Superior temporal gyrus (tissue), 1 donor: ENCODE measurements at regions not wholly inside any gene's neighbourhood (a gene's known extent, or its start where the extent isn't known, plus 50 kb on each side); places are given as distances from the start of the nearest gene placed in this dataset.

Experiments used
- DNase-seq: peaks from one replicate; pipeline ENCODE4 v3.0.0-alpha.2; 2016; ENCODE audit errors: extremely low spot score

DNA sequence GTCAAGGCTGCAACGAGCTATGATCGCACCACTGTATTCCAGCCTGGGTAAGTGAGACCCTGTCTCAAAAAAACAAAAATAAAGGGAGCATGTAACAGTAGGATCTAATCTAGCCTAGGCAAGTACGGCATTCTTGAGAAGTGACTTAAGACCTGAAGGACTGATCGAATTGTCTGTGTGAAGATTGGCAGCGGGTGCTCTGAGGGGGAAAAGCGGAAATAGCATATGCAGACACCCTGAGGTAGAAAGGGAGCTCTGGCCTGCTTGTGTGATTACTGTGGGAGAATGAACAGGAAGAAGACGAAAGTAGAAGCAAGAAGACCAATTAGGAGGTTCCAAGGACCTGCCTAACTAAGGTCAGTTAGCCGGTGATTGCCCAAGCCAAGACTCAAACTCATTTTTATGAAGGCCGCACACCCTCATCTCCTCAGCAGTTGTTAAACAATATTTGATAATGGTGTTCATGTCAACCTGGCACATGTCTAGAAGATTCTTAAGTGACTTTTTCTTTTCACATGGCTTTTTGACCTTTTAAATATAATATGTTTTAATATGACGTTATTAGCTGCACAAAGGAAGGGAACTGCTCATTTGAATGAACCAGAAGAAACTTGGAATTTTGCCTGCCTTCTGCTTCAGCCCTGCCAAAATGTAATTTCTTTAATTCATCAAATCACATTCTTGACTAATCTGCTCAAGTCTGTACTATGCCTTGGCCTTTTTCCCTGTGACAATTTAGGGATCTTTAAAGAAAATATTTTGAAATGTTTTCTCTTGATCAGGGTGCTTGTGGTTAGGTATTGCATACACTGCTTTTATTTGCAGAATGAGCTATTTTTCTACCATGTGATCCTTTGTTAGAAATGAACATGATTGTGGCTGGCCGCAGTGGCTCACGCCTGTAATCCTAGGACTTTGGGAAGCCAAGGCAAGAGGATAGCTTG is 289.2 kb upstream of the DMRT1 start:
- DNase-seq = no peak

DNA sequence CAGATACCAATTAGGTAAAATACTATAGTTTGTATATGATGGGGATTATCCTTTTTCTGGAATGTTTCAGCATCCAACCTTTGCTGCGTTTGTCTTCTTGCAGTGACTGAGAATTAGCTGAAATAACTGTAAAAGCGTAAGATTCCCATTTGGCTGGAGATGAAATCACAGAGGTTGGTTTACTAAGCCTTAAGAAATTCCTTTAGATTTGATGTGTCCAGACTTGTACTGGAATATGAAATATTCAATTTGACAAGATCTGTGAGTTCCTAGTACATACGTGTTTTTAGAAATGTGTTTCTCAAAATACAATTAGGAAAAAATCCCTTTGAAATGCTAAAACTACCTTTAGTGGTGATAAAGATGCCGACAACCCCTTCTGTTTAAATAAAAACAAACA is 286.0 kb upstream of the DMRT1 start:
- no peak for DNase-seq

DNA sequence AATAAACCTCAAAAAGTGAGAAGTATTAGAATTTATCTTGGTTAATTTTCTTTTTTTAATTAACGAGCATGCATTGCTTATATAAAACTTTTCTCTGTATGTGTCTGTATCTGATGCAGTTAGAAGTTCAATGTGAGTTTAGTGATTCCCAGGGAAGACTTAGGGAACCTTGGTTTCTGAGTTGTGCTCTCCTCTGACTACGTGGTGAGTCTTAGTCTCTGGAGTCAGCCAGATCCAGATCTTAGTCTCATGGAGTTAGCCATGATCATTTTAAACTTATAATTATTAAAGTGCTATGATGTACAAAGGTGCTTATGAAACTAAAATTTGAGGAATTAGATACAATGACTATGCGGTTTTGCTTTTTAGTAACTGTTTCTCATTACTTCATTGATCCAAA is 285.3 kb upstream of the DMRT1 start:
- DNase-seq = no peak

DNA sequence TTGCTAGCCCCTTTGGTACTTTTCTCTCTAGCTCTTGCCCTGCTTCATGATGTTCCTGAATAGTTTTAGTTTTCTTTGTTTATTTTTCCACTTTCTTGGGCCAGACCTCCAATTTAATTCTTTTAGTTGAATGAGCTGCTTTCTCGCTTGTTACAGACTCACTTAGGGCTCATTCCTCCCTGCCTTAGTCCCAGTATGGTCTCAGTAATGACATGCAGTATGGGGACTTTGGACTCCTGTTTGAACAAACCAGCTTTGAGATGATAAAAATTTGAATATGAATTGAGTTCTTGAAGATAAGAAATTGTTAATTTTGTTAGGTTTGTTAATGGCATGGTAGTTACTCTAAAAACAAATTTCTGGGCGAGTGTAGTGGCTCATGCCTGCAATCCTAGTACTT is 284.8 kb upstream of the DMRT1 start:
- DNase-seq = no peak

DNA sequence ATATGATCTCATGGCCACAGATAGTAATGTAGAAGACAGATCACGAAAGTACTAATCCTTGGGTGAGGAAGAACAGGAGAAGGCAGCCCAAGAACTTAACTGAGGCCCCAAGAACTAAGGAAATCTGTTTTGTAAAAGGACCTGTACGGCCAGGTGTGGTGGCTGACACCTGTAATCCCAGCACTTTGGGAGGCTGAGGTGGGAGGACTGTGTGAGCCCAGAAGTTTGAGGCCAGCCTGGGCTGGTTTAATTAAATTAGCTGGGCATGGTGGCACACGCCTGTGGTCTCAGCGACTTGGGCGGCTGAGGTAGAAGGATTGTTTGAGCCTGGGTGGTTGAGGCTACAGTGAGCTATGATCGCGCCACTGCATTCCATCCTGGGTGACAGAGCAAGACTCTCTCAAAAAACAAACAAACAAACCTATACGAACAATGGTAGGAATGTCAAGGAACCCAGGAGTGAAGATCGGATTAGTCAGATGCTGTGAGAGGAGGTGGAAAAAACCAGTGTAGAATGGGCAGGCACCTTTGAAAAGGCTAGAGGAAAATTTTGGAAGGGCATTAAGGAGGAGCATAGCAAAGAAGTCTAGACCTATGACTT is 283.8 kb upstream of the DMRT1 start:
- DNase-seq = no peak

DNA sequence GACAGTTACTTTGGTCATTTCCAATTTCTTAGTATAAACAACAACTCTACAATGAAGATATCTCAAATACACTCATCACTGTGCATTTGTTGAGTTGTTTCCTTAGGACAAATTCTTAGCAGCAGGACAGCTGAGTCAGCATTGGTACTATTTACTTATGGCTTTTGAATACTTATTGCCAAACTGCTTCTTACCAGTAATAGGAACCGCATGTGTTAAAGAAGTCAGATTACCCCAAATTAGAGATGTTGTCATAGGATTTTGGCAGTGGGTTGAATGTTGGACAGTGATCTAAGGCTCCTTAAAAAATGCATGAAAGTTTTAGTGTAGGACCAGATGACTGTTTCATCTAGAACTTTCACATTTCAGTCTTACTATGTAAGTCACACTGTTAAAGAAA is 280.1 kb upstream of the DMRT1 start:
- no peak for DNase-seq

DNA sequence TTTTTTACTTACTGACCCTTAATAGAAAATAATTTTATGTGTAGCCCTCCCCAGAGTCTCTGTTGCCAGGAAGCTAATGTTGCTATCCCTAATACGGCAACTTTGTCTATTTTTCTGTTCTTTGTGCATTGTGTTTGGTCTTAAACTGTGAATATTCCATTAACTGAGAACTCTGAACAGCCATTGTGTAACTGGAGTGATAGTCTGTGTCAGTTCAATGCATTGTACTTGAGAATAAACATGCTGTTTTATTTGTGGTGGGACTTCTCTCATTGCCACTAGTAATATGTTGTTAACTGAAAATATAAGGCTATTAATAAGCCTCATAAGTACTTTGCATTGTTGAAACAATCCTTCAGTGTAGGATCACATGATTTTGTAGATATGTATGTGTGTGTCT is 278.3 kb upstream of the DMRT1 start:
- DNase-seq = peak; percentile 93

DNA sequence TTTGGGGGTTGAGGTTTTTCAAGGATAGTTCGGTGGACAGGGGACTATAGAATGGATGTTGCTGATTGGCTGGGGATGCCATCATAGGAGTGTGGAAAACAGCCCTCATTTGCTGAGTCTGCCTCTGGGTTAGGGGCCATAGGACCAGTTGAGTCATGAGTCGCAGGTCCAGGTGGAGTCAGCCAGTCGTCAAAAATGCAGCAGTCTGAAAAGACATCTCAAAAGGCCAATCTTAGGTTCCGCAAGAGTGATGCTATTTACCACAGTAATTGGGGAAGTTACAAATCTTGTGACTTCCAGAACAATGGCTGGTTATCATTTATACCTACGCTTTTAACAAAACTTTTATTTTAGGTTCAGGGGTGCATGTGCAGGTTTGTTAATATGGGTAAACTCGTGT is 276.0 kb upstream of the DMRT1 start:
- no peak for DNase-seq

DNA sequence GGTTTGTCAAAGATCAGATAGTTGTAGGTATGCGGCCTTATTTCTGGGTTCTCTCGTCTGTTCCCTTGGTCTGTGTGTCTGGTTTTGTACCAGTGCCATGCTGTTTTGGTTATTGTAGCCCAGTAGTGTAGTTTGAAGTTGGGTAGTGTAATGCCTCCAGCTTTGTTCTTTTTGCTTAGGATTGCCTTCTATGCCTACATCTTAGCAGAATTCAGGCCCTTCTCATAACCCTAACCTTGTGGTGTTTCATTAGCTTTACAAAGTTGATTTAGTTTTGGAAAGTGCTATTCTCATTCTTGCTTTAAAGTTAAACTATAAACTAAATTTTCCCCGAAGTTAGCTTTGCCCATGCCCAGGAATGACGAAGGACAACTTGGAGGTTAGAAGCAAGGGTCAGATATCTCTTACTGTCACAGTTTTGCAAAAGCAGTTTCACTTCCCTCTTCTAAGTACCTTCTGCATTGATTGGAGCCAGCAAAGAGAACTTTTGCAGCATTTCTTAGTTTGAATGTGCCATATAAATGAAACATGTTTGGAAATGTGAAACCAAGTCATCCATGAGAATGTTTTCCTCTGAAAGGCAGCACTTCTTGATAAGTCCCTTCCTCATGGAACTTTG is 274.3 kb upstream of the DMRT1 start:
- DNase-seq = no peak

DNA sequence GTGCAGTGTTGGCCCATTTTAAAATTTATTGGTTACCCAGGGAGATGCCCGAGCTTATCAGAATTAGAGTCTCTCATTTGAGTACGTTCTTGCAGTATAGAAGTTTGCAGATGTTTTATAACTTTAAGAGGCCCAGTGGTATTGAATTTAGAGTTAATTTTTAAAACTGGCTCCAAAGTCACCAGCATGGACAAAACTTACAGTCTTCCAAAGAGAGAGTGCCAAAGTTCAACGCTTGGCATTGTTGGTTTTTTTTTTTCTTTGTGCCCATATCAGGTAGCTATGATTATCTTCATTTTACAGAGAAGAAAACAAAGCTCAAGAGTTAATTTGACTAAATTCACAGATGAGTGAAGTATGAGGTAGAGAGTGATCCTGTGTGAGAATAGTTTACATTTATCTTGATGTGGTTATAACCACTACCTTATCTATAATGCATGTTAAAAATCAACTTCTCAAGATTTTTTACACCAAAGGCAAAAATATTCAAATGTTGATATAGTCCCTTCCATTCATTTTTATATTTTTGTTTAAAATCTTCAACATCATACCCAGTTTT is 273.7 kb upstream of the DMRT1 start:
- DNase-seq = no peak

DNA sequence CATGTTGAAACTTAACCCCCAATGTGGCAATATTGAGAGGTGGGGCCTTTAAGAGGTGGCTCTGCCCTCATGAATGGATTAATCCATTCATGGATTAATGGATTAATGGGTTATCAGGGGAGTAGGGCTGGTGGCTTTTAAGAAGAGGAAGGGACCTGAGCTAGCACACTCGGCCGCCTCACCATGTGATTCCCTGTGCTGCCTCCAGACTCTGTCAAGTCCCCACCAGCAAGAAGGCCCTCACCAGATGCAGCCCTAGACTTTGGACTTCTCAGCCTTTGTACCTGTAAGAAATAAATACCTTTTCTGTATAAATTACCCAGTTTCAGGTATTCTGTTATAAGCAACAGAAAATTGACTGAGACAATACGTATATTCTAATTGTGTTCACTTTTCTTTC is 272.2 kb upstream of the DMRT1 start:
- no peak for DNase-seq

DNA sequence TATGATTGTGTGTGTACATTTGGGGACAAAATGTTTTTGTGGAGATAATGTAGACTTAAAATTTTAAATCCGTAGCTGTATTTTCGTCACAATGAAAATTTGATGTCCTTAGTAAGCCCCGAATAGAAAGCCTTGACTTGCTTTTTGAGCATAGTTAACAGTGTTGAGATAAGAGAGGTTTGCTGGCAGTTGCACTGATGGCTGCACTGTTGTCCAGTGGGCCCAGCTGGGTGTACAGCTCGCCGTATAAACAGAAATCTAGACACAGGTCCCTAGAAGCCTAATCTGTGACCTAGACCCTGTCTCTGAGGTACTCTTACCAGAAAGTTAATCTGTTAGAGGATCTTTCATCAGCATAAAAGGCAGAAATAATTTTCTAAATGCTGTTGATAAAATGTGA is 271.3 kb upstream of the DMRT1 start:
- DNase-seq = no peak

DNA sequence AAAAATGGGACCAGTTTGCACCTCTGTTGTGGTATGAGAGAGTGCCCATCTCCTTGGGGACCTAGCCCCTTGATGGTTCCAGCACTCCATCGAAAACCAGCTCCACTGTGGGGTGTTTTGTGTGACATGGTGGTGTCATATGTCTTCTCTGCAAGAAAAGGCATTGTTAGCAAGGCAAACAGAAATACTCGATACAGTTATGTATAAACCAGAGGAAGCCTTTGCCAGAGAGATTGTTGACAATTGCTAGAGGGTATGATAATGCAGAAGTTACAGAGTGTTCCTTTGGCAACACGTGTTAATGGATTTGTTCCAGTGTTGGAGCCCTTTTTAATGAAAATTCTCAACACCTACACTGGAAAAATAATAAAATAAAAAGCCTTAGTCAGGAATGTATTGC is 270.4 kb upstream of the DMRT1 start:
- peak; percentile 71 for DNase-seq

DNA sequence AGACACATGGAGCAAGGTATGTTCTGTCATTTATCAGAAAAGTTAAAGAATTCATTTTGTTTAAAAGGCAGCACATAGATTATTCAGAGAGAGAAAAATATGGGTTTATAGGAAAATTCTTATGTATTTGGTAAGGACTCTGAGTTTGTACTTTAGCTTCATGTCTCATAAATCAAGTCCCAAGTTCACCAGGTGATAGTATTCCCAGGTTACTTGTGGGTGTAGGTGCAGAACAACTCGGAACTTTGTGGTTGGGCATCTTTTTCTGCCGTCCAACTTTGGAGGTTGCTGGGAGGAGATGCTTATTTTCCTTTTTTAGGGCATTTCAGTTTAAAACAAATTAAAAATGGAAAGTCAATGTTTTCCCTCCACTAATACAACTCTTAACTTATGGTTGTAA is 269.8 kb upstream of the DMRT1 start:
- DNase-seq = no peak

DNA sequence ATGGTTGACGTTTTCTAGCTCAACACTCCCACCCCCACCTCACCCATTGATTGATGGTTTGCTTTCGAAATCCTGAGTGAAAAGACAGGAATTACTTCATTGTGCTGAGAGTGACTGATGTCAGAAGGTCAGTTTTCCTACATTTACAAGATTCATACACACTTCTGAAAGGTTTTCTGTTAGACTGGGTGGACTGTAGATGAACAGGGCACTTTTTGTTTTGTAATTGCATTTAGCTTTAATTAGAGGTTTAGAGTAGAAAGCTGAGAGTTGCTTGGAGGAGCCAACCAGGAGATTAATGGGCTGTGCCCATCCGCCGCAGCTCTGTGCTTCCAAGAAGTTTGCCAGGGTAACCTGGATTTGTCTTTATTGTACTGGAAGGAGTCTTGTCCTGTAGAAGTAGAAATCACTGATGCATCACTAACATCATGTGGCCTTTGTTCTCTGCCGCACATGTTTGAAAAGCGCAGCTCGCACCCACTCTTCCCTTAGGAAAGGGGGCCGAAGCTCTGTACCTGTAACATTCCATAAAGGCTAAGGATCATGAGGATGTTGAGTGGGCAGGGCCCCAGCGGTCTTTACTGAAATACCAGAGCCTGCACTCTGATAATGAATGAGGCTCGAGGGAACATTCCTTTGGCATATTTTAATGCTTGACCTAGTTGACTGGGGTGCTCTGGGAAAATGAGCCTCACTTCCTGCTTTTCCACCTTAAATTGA is 267.6 kb upstream of the DMRT1 start:
- no peak for DNase-seq

DNA sequence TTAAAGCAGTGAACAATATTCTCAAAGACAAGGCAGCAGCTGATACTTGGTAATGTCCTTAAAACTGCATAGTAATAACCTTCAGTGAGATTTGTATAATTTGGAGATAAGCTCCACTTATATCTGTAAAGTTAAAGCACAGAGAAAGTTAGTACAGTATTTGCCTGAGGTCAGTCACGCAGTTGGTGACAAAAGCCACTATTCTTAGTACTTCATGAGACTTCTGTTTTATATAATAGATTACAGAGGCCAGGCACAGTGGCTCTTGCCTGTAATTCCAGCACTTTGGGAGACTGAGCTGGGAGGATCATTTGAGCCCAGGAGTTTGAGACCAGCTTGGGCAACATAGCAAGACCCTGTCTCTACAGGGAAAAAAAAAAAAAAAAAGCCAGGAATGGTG is 266.4 kb upstream of the DMRT1 start:
- DNase-seq = no peak

DNA sequence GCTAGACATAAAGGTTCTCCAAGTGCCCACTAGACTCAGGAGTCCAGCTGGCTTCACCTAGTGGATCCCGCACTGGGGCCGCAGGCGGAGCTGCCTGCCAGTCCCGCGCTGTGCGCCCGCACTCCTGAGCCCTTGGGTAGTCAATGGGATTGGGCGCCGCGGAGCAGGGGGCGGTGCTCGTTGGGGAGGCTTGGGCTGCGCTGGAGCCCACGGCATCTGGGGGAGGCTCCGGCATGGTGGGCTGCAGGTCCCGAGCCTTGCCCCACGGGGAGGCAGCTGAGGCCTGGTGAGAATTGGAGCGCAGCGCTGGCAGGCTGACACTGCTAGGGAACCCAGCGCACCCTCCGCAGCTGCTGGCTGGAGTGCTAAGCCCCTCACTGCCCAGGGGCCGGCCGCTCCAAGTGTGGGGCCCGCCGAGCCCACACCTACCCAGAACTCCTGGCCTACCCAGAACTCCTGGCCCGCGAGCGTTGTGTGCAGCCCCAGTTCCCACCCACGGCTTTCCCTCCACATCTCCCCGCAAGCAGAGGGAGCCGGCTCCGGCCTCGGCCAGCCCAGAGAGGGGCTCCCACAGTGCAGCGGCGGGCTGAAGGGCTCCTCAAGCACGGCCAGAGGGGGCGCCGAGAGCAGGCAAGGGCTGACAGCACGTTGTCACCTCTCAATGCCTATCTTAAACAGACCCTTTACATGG is 260.7 kb upstream of the DMRT1 start:
- DNase-seq = no peak

DNA sequence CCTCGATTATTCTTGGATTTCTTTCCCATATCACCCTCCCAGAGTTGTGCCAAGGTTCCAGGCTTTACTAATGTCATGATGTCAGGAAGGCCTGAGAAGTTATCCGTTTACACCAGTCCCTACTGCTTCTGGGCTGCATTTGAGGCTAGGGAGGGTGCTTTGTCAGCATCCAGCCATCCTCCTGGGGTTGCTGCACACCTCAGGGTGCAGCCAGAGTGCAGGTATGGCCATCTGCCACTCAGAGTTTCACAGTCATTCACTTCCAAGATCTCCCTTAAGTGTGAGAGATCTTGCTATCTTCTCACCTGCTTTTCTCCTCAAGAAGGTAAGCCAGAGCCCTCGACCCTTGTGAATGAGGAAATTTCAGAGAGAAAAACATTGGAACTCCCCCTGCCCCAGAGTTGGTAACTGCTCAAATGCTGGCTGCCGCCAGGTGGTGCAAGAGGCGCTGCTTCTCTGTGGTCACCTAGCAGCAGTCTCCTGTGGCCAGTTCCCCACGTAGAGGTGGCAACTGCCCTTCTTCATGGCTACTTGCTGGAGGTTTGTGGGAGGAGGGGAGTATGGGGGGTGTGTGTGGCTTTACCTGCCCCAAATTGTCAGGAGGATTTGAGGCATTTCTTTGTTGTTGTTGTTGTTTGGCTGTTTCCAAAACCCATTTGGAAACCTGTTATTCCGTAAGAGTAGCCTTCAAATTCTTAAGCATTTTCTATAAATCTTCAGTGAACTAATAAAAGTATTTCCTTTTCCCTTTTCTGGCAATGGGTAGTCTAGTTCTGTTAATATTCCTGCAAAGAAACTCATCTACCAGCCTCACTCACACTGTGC is 259.6 kb upstream of the DMRT1 start:
- DNase-seq = no peak

DNA sequence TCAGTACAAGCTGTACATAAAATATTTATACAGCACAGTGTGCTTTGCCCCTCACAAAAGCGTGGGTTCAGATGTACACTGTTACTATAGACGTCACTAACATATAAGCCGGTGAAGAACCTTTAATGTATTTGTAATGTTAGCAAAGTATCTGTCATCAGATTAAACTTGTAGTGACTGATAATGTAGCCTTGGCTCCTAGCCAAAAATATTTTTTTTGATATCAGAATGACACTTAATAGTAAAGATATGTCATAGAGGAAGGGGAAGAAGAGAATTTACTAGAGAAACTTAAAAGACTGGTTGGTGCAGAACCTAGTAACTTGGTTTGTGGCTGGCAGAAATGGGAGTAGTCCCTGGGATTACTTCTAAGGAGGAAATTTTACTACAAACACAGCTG is 258.7 kb upstream of the DMRT1 start:
- DNase-seq = no peak

DNA sequence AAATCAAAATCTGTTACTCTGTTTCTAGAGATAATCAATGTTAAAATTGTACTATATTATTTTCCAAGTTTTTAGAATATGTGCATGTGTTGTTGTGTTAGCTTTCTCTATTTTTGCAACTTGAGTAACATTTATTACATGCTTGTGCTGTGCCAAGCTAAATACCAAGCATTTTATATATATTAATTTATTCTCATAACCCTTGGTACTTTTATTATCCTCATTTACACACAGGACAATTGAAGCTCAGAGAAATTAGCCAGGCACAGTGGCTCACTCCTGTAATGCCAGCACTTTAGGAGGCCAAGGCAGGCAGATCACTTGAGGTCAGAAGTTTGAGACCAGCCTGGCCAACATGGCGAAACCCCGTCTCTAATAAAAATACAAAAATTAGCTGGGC is 254.0 kb upstream of the DMRT1 start:
- DNase-seq = no peak

DNA sequence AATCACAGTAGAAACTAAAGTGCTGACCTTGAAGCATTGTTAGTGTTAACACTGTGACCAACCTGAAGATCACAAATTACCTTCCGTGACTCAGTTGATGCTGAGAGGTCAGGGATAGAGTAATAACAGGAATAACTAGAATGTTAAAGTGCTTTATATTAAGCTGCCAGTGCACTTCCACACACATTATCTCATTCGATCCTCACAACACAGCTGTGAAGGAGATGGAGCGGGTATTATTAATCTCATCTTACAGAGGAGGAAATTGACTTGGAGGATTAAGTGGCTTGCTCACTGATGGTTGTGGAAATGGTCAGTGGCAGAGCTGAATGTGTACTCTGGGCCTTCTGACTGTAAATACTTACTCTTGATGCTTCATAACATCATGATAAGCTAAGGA is 252.5 kb upstream of the DMRT1 start:
- no peak for DNase-seq
